GM04504 (cell line): ENCODE measurements at regions not wholly inside any gene's neighbourhood (a gene's known extent, or its start where the extent isn't known, plus 50 kb on each side); places are given as distances from the start of the nearest gene placed in this dataset.
"Not testable (repeated sequence)": the region's sequence is repeated elsewhere in the genome, so short reads cannot be mapped to it uniquely, and the experiment has no call there.

ENCODE experiments used
- DNase-seq: peaks from one replicate; pipeline ENCODE4 v3.0.0-alpha.2; 2012; ENCODE audit warnings: low read depth

DNA sequence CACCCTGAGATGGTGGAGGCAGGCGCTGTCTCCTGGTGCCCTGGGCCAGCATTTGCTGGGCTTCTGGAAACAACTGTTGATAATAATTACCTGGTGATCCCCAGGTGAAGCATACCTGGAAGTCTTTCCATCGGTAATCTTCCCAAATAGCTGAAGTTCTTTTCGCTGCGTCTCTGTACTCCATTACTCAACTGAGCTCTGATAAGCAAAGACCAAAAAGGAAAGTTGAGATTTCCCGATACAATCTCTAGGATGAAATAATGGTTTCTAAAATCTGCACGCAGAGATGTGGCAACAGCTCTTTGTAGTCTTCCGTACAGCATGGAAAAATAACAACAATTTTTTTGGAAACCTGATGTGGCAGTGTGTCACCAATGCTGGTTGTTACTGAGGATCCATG is 226.5 kb downstream of the GATA3 start:
- DNase-seq = no peak

DNA sequence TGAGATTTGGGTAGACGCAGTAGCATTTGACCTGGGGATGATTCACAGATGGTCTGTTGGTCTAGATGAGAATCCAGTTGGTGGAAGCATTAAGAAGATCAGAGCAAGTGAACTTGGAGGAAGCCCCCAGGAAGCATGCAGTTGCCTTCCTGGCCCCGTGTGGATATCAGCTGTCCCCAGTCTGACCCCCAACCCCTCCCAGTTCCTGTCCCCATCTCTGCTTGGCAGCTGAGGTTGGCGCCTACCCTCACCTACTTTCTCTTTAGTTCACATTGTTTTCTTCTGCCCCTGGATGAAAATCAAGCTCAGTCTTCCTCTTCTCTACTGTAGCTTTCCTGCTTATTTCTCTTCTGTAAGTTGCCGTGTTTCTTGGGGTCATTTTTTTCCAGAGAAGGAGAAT is 227.9 kb downstream of the GATA3 start:
- no peak for DNase-seq

- no peak for DNase-seq
These were observed 228.8 kb downstream of the GATA3 start for GRCh38 chr10:8283166-8283905.

GRCh38 chr10:8283986-8284385 is 229.5 kb downstream of the GATA3 start:
- no peak for DNase-seq

GRCh38 chr10:8285970-8286369 is 231.5 kb downstream of the GATA3 start:
- not testable (repeated sequence) for DNase-seq

DNA sequence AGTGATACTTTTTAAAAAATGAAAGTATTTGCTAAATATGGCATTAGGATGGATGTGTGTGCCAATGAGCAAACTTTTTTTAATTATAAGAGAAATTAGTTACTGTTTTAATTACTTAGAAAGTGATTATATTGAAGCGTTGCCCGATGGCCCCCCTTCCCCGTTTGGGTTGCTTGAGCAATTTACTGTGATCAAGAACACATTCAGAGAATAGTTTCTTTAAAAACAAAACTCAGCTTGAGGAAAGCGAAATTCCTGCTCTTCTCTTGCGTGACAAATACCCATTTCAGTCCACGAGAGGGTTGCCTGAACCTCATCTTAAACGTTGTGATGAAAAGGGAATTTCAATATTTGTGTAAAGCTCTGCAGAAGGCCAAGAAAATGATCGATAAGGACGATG is 234.1 kb downstream of the GATA3 start:
- no peak for DNase-seq

DNA sequence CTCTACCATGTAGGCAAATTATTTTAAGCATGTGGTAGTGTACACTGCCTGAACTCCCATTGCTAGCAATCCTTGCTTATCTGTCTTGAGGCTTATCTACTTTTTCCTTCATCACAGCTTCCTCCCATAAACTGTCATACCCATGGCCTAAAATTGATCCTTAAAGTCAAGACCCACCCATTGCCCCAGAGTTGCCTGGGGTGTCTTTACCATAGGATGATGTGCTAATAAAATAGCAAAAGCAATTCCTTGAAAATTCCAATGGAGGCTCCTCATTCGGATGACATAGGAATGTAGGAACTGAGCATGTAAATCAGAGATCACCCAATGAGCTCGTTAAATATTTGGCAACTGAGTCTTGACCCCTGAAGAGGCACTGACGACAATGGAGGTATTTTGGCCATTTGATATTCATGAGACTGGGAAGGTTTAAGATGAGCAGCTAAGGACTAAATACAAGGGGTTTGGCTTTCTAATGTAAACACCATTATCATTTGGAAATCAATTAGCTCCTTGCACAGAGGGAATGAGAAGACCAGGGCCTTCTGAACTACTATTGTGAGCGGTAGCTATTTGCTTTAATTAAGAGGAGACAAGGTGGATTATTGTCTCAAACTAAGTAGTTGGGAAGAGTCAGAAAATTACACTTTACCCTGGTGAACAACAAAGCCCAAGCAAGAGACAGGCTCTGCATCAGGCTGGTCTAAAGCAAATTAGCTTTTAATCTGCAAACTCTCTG is 234.9 kb downstream of the GATA3 start:
- no peak for DNase-seq

DNA sequence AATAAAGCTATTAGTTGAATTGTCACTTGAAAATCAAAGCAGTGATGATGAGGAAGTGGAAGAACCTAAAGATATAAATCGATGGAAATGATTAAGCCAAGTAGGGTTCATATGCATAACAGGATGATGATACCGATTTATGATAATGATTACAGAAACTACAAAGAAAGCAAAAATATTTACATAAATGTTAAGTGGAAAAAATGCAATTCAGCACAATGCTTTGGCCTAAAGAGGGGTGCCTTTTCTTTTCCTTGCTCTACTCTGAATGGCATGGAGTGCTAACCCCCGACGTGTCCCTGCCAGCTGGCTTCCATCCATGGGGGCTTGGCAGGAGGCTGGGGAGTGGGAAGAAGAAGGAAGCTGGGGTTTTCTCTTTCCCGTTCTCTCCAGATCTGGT is 240.3 kb downstream of the GATA3 start:
- DNase-seq = no peak

DNA sequence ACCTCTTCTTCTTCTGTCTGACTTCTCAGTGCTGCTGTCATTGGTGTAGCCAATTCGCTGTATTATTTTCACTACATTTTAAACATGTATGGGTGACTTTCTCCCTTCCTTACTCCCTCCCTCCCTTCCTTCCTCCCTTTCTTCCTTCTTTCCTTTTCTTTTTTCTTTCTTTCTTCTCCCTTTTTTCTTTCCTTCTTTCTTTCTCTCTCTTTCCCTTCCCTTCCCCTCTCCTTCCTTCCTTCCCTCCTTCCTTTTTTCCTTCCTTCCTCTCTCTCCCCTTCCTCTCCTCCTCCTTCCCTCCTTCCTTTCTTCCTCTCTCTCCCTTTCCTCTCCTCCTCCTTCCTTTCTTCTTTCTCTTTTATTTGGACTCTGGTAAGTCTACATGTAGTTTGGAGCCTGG is 240.8 kb downstream of the GATA3 start:
- DNase-seq = no peak

GRCh38 chr10:8296090-8296733 is 241.7 kb downstream of the GATA3 start:
- no peak for DNase-seq

- DNase-seq = no peak
These were observed 242.2 kb downstream of the GATA3 start for GRCh38 chr10:8296734-8297101.

DNA sequence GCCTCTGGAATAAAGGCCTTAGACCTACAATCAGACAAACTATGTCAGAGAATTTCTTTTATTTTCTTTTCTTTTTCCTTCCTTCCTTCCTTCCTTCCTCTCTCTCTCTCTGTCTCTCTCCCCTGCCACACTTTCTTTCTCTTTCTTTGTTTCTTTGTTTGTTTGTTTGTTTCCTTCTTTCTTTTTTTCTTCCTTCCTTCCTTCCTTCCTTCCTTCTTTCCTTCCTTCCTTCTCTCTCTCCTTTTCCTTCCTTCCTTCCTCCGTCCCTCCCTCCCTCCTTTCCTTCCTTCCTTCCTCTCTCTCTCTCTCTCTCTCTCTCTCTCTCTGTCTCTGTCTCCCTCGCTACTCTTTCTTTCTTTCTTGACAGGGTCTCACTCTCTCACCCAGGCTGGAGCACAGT is 242.6 kb downstream of the GATA3 start:
- DNase-seq = no peak

DNA sequence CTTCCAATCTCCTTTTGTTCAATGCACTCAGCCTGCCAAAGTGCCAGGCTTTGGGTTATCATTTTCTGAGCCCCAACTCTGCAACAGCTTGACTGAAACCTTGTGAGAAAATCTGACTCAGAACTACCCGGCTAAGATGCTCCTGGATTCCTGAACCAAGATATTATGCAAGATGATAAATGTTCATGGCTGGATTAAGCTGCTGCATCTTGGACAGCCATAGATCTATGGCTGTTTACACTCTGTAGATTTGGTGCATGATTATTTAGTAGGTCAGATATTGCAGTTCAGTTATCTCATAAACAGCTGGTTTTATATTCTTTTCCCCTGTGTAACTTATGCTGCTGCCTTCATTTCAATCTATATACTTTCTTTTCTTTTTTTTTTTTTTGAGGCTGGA is 243.5 kb downstream of the GATA3 start:
- no peak for DNase-seq

- no peak for DNase-seq
These were observed 244.5 kb downstream of the GATA3 start for GRCh38 chr10:8298896-8299570.

DNA sequence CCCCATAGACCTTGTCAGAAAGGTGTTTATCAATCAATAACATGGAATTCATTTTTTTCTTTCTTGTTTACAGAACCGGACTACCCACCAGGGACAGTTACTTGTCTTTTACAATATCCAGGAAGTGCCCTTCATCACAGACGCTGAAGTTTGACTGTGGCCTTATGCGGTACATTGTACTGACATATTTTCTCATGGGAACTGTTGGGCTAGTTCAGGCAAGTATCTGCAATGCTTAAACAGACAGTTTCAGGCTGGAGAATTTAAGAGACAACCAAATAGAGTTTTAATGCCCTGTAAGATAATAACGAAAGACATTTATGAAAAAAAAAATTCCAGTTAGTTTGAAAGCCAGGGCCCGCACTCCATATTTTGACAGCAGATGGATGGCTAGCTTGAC is 246.4 kb downstream of the GATA3 start:
- no peak for DNase-seq

DNA sequence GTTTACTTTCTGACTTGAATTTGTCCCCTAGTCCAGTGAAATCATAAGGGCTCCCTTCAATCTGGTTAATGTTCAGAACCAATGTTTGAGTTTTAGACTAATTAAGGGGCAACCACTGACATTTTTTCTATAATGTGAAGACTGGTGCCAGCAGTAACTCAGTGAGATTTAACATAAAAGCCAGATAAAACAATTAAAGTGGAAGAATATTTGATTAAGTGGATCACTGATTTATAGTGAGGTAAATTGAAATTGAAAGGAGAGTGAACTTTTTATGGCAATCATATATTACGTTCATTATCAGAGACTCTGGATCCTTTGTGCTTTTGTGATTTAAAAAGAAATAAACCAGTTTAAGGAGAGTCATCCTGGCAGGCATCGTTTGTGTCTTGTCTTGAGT is 246.8 kb downstream of the GATA3 start:
- no peak for DNase-seq

DNA sequence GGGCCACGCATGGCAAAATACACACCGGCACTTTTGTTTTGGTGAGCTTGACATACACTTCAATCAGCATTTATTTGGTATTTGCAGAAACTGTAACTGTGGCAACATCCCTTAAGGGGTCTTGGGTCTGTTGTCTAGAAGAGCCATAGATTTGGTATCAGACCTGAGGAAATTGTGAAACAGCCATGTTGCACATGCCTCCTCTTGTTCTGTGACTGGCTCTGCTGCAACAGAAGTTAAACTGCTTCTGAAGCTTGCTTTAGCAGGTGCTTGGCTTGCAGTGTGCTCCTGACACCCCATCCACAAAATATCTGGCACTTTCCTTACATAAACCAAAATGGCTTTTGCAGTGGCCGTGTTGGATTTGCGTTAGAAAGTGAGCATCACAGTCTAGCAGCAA is 247.3 kb downstream of the GATA3 start:
- no peak for DNase-seq

- DNase-seq = no peak
These were observed 248.1 kb downstream of the GATA3 start for GRCh38 chr10:8302565-8302964.

- DNase-seq = no peak
These were observed 250.4 kb downstream of the GATA3 start for GRCh38 chr10:8304861-8305260.

GRCh38 chr10:8305876-8306652 is 251.6 kb downstream of the GATA3 start:
- DNase-seq = no peak

DNA sequence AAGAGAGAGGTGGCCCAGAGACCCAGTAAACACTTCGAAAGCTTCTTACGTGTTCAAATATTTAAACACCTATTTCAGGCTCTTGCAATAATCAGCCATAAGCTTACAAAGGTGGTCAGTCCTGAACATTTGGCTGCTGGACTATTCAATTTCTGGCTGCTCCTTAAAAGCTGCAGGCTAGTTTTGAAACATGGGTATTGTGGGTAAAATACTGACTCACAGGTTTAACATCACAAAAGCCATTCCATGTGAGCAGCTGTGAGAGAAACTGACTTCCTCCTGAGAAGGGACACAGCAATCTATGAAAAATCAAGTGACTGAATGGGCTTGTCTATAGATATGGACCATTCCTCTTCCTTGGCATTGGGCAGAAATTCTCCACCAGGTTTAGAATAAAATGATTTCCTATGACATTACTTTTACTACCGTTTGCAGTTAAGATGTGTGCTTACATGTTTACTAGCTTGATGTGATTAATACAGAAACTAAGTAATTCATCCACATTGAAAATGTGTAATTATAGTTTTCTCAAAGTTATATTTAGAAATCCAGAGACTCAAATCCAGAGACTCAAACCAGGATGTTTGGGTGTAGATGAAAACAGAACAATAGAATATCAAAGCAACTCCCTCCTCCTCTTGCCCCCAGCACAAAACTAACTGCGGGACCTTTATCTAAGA is 252.3 kb downstream of the GATA3 start:
- no peak for DNase-seq
